ENCODE measurements at regions not wholly inside any gene's neighbourhood (a gene's known extent, or its start where the extent isn't known, plus 50 kb on each side); places are given as distances from the start of the nearest gene placed in this dataset.

DNA sequence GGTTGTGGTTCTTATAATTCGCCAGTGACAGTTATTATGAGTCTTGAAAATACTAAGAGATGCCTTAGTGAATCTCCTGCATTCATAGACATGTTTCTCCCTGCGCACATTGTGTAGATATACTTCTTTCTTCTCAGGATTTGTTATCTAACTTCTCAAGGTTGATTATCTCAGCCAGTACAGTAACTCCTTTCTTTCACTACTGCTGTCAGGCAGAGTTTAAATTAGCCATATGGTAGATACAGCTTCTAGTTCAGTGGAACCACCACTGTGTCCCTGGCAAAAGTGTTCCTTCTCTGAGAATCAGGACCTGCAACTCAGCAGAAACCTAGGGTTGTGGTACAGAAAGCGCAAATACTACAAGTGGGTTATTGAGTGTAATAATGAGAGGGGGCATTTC, 175.0 kb upstream of the SGO1 start:
- intact Hi-C loops (cut with micrococcal nuclease) = no loop called here
- Histone ChIP-seq H3K27me3 (ENCODE audit: control insufficient read depth in 2 of 2, insufficient read depth in 2 of 2, low read length in 2 of 2) (no peaks in the 10 kb centered on the region), H3K9ac (ENCODE audit: insufficient read depth, low read length, poor library complexity, severe bottlenecking) (no peak overlapping the region), H3K4me1 (ENCODE audit: control insufficient read depth in 1 of 2, insufficient read depth in 2 of 2, low read length in 2 of 2) (no peaks in the 10 kb centered on the region), H4K20me1 (ENCODE audit: insufficient read depth, low read length) (no peaks in the 10 kb centered on the region), H3K9me3 (replicated peaks in 1 of 2; ENCODE audit: control insufficient read depth in 1 of 2, insufficient read depth in 1 of 2, low read length in 2 of 2) (peaks cover 4 to 8% of the 10 kb centered on the region in 2 donors), H3K4me2 (replicated peaks; ENCODE audit: extremely low read depth, low read length, poor library complexity, severe bottlenecking) (no peak overlapping the region), H3K27ac (ENCODE audit: low read depth in 1 of 2, low read length in 2 of 2) (no peak overlapping the region), H3K4me3 (replicated peaks in 1 of 3; ENCODE audit: low read depth in 2 of 3, low read length in 3 of 3) (no peak overlapping the region), H2AFZ (ENCODE audit: insufficient read depth, low read depth, low read length, poor library complexity, severe bottlenecking) (no peak overlapping the region), H3K36me3 (replicated peaks in 1 of 2; ENCODE audit: control insufficient read depth in 1 of 2, insufficient read depth in 2 of 2, low read length in 2 of 2) (no peaks in the 10 kb centered on the region), H3K79me2 (ENCODE audit: insufficient read depth, low read length) (no peaks in the 10 kb centered on the region)
- Mint-ChIP-seq H3K4me3 (no peak overlapping the region), H3K27me3 (ENCODE audit: low read depth in 3 of 3) (peaks cover 0 to 1% (median 0%) of the 10 kb centered on the region in 3 donors), H3K4me1 (no peaks in the 10 kb centered on the region), H3K27ac (no peak overlapping the region), H3K9me3 (peaks cover 5 to 15% (median 6%) of the 10 kb centered on the region in 7 donors), H3K36me3 (no peaks in the 10 kb centered on the region)
- TF ChIP-seq, protein P1, sequence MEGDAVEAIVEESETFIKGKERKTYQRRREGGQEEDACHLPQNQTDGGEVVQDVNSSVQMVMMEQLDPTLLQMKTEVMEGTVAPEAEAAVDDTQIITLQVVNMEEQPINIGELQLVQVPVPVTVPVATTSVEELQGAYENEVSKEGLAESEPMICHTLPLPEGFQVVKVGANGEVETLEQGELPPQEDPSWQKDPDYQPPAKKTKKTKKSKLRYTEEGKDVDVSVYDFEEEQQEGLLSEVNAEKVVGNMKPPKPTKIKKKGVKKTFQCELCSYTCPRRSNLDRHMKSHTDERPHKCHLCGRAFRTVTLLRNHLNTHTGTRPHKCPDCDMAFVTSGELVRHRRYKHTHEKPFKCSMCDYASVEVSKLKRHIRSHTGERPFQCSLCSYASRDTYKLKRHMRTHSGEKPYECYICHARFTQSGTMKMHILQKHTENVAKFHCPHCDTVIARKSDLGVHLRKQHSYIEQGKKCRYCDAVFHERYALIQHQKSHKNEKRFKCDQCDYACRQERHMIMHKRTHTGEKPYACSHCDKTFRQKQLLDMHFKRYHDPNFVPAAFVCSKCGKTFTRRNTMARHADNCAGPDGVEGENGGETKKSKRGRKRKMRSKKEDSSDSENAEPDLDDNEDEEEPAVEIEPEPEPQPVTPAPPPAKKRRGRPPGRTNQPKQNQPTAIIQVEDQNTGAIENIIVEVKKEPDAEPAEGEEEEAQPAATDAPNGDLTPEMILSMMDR (IDR thresholded peaks at IDR 0.05) = no peak
- WGBS (ENCODE audit: insufficient coverage) = no CpG with 5 or more reads among the region's 3 CpGs
- DNase-seq = no peak

GRCh38 chr3:20353286-20353685, 167.3 kb upstream of the SGO1 start:
- H3K4me3 Mint-ChIP-seq = no peak overlapping the region
- peaks cover 0 to 8% (median 2%) of the 10 kb centered on the region in 7 donors for H3K9me3 Mint-ChIP-seq
- Histone ChIP-seq H3K4me1 (ENCODE audit: control insufficient read depth in 1 of 2, insufficient read depth in 2 of 2, low read length in 2 of 2) (no peaks in the 10 kb centered on the region), H2AFZ (ENCODE audit: insufficient read depth, low read depth, low read length, poor library complexity, severe bottlenecking) (no peak overlapping the region), H3K36me3 (replicated peaks in 1 of 2; ENCODE audit: control insufficient read depth in 1 of 2, insufficient read depth in 2 of 2, low read length in 2 of 2) (no peaks in the 10 kb centered on the region), H3K27ac (ENCODE audit: low read depth in 1 of 2, low read length in 2 of 2) (no peak overlapping the region), H3K4me2 (replicated peaks; ENCODE audit: extremely low read depth, low read length, poor library complexity, severe bottlenecking) (no peak overlapping the region), H4K20me1 (ENCODE audit: insufficient read depth, low read length) (no peaks in the 10 kb centered on the region), H3K4me3 (replicated peaks in 1 of 3; ENCODE audit: low read depth in 2 of 3, low read length in 3 of 3) (no peak overlapping the region), H3K27me3 (ENCODE audit: control insufficient read depth in 2 of 2, insufficient read depth in 2 of 2, low read length in 2 of 2) (no peaks in the 10 kb centered on the region), H3K9me3 (replicated peaks in 1 of 2; ENCODE audit: control insufficient read depth in 1 of 2, insufficient read depth in 1 of 2, low read length in 2 of 2) (no peaks in the 10 kb centered on the region), H3K79me2 (ENCODE audit: insufficient read depth, low read length) (no peaks in the 10 kb centered on the region), H3K9ac (ENCODE audit: insufficient read depth, low read length, poor library complexity, severe bottlenecking) (no peak overlapping the region)
- H3K36me3 Mint-ChIP-seq = no peaks in the 10 kb centered on the region
- H3K4me1 Mint-ChIP-seq = no peaks in the 10 kb centered on the region
- WGBS (ENCODE audit: insufficient coverage) = no CpG with 5 or more reads among the region's 1 CpG
- no peak overlapping the region for H3K27ac Mint-ChIP-seq
- H3K27me3 Mint-ChIP-seq (ENCODE audit: low read depth in 3 of 3) = peaks cover 0 to 3% (median 0%) of the 10 kb centered on the region in 3 donors
- DNase-seq = no peak
- intact Hi-C loops (cut with micrococcal nuclease) = no loop called here
- TF ChIP-seq, protein P1 (IDR thresholded peaks at IDR 0.05) = no peak

Measured in CD14-positive monocyte (primary cell).